GM04503 (cell line): ENCODE measurements at regions not wholly inside any gene's neighbourhood (a gene's known extent, or its start where the extent isn't known, plus 50 kb on each side); places are given as distances from the start of the nearest gene placed in this dataset.

Experiments used
- DNase-seq: peaks from one replicate; pipeline ENCODE4 v3.0.0-alpha.2; 2012; ENCODE audit warnings: low read depth

DNA sequence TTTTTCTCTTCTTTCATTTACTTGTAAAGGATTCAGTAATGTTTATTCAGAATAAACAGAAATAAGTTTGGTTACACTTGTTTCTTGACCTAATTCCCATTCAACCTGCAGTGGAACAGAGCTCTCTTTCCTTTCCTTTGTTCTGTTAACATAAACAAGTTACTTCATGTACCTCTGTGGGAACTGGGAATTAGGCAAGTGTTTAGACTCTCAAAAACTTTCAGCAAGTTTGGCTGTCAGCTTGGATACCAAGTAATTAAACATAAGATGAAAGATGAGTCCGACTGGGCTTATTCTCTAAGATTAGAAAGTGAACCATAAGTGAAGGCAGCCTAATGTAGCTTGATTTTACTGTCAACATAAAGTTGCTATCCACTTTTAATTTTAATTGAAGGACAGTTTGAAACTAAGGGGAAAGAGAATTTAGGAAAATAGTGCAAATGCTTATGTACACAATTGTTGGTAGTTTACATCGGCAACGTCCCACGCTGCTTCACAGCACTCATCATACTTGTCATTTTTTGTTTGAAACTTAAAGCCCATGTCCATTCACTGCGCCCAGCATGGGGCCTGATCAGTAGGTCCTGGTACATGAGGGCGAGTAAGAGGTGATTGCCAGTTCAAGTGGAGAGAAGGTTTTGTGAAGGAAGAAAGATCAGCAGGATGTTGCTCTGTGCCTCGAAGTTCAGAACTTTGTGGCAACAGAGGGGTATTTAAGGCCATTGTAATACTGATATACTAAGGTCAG, 113.0 kb downstream of the PLEKHG1 start:
- no peak for DNase-seq

DNA sequence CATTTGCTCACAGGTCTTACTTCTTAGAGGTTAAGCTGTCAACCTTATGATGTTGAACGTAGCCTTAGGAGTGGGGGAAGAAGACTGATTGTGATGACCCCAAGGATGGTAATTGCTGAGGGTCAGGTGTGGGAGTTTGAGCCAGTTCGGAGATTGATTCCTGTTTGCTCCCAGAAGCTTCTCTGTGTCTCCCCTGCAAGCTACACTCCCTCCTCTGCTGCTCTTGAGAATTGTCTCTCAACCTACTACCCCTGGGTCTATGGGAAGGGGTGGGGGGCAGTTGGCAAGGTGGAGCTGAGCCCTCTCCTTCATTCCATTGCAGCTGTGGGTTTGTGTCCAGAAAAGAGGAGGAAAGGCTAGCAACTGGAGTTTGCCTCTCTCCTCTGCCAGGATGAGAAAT, 113.8 kb downstream of the PLEKHG1 start:
- no peak for DNase-seq

DNA sequence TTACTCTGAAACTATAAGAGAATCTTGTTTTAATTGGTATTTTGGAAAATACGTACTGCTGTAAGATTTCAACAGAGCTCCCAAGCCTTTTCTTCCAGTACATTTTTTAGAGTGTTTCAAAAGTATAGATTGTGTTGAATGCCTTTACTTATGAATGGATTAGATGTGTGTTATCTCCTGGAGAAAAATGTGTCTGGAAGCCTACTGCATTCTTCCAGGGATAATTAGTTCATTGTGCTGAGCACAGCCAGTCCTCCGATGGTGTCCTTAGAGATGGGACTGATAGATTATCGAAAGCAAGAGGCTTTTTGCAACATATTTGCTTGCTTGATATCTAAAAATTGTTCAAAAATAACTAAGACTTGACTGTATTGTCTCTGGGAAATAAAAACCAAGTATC, 114.2 kb downstream of the PLEKHG1 start:
- no peak for DNase-seq

DNA sequence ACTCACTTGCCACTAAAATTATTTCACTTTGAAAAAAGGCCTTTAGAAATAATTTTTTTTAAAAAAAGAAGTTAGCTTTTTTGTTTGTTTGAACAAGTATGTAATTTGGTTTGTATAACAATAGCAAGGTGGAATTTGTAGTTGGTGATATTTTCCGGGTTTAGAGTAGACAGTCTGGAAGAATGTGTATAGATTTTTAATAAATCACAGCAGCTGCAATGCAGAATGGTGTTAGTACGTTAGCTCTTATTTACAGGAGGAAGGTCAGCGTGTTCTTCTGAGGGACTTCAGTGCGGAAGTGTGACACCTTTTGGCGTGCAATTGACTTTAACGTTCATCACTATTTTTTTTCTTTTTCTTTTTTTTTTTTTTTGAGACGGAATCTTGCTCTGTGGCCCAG, 115.4 kb downstream of the PLEKHG1 start:
- no peak for DNase-seq

DNA sequence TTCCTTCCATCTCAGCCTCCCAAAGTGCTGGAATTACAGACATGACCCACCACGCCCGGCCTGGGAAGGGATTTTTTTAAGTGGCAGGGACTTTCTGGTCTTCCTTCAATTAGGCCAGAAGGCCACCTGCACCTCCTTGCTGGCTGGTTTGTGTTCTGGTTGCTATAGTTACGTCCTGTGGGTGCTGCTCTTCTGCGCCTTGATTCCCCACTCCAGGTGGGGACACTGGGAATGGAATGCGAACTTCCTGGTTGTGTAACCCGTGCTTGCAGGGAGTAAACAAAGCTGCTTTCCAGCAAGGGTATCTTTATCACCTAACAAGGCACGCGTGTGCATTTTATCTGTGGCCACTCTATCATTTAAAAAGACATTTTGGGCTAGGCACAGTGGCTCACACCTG, 117.7 kb downstream of the PLEKHG1 start:
- DNase-seq, result no peak

DNA sequence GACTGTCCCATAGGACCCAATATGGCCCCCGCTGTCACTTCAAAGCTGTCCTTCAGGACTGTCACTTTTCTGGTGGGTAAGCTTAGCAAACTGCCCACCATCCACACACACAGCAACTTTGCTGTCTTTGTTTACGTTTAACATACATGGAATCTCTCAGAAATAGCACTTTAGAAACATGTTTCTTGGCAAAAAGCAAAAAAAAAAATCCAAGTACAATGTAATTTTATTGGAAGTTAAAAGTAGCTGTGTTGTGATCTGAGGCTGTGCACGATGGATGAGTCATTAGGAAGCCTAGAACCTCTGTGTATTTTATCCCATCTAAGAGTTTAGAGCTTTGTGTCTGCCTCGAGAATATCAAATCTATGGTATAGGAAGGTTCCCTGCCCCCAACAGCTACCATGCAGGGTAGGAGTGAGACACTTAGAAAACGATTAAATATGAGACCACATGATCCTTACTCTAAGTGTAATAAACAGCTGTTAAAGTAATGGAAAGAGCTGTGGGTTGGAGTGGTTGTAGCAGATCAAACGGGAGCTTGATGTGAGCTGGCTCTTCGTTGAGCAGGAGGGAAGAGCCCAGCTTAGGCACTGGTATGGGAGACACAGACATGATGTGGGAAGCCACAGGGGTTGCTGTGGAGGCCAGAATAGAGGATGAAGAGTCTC, 119.5 kb downstream of the PLEKHG1 start:
- no peak for DNase-seq

DNA sequence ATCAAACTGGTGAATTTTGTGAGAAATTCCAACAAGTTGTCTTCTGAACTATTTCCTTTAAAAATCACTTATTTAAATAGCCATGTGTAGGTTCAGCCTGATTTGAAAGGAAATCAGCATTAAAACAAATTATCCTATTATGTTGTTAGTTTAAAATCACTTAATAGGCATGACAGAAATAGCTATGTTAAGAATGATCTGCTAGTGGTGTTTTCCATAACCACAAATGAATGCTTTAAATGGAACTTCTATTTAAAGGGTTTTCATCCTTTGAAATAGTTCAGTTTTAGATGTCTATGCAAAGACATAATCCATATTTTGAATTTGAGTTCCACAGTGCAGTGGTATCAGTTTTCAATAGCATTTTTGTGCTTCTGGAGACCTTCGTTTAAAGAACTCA, 120.1 kb downstream of the PLEKHG1 start:
- no peak for DNase-seq

DNA sequence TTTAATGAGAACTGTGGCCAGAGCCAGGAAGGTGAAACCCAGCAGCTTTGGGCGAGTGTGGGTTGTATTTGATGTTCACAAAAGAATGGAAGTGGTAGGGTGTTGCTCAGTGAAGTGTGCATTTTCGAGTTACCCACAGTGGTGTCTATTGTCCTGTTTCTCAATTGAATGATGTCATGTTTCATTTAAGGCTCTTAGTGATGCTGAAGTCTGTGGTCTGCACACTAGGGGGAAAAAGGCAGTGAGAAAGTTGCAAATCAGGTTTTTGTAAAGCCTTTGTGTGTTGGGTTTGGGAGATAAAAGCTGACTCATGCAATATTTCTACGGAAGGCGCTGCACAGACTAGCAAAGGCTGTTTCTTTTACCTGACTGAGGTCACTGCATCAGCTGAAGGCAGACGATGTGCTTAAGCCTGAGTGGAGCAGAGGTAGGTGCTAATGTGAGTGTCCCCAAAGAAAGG, 121.1 kb downstream of the PLEKHG1 start:
- no peak for DNase-seq

DNA sequence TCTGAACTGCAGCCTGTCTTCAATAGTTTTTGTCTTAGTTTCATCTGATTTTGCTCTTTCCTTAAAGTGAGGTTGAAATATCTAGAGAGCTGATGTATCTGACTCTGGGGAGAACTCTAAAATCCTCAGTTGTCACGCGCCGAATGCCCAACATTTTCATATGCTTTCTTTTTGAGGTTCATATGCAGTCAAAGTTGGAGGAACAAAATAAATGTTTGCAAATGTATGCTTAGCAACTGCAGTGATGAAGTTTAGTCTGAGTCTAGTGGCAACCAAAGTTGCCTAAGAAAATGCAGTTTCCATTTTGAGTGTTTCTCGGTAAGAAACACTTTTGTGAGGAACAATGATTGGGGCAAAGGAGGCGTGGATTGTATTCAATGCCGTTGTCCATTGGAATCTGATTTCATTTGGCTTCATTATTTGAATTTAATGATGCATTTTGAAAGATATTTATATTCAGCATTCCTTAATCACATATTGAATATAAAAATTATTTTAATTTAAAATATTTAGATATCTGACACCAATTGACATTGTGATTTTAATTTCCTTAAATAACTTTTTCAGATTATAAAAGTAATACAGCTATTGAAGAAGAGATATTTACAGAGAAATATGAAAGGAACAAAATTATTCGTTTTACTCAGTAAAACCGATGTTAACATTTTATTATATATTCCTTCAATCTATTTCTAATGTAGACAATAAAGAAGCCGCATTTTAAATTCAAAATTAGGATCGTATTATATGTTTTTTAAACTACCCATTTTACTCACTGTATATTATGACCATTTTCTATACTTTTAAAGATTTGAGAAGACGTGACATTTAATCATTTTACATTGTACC, 122.0 kb downstream of the PLEKHG1 start:
- no peak for DNase-seq

DNA sequence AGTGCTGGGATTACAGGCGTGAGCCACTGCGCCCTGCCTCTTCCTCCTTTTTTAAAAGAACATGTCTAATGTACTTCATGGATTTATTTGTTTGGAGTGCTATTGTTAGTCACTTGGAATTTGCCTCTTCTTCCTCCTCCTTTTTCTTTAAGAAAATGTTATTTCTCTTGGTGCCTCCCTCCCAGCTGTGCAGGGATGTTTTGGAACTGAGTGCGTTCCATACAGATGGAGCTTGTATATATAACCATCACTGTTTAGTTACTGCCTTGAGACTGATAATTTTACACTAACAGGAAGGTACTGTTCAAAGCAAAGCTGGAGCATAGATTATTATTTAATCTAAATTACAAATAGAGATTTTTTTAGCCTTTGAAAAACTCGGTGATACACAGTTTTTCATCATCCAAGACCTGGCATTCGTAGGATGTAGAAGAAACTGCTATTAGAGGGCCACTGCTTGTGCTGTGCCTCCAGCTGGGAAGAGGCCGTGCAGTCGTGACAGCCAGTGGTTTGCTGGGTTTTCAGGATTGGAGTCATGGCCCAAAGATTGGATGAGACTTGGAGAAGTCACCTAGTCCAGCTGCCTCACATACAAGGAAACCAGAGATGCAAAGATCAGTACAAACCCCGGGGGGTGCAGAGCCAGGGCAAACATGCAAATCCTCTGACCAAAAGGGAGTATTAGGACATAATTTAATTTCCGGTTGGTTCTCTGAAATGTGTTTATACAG, 123.1 kb downstream of the PLEKHG1 start:
- no peak for DNase-seq

DNA sequence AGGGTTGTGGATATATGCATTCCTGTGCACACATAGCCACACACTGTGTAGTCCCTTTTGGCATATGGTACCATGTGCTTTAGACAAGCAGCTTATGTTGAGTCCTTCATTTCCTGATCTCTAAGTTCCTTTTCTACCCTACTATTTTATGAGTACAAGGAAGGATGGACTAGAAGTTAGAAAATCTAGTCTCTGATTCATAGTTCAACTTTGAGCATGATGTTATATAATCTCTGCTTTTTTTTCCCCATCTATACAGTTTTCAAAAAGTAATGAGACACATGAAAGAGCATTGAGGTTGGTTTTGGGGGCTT, 123.6 kb downstream of the PLEKHG1 start:
- no peak for DNase-seq

DNA sequence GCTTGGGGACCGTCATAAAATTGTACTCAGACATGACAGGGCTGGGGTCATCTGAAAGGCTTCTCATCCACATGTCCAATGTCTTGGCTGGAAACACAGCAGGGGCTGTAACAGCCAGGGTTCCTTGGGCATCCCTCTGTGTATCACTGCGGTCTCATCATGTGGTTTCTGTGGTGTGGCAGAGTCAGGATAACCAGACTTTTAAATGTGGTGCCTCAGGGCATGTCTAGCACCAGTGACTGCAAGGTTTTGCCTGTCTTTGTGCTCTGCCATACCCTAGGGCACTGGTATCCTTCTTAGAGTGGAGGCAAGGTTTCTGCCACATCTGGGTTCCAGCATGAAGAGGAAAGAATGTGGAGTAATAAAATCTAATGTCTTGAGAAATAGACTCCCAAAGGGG, 124.2 kb downstream of the PLEKHG1 start:
- DNase-seq, result no peak

DNA sequence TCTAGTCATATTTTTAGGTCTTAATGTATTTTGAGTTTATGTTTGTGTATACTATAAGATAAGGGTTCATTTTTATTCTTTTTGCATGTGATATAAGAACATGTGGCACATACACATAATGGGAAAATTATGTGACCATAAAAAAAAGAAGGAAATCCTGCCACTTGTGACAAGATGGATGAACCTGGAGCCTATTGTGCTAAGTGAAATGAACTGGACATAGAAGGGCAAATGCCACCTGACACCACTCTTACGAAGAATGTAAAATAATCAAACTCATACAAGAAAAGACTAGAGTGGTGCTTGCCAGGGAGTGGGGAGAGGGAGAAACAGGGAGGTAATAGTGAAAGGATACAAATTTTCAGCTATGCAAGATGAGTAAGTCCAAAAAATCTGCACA, 126.1 kb downstream of the PLEKHG1 start:
- DNase-seq, result no peak

DNA sequence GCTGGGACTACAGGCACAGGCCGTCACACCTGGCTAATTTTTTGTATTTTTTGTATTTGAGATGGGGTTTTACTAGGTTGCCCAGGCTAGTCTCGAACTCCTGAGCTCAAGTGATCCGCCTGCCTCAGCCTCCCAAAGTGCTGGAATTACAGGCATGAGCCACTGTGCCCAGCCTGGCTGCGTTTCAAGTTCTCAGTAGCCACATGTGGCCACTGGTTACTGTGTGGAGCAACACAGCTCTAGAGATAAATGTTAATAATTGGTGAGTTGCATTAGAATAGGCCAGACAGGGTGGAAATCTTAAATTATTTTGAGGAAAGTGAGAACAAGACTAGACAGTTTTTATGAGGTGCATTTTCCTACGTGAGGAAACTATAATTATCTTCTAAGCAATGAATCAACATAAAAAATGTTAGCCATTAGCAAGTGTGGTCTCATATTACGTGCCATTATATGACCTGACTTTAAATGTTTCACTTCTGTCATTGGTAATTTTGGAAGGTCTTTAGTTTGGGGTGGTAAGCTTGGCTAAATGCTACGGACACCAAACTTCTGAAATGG, 129.6 kb downstream of the PLEKHG1 start:
- no peak for DNase-seq

DNA sequence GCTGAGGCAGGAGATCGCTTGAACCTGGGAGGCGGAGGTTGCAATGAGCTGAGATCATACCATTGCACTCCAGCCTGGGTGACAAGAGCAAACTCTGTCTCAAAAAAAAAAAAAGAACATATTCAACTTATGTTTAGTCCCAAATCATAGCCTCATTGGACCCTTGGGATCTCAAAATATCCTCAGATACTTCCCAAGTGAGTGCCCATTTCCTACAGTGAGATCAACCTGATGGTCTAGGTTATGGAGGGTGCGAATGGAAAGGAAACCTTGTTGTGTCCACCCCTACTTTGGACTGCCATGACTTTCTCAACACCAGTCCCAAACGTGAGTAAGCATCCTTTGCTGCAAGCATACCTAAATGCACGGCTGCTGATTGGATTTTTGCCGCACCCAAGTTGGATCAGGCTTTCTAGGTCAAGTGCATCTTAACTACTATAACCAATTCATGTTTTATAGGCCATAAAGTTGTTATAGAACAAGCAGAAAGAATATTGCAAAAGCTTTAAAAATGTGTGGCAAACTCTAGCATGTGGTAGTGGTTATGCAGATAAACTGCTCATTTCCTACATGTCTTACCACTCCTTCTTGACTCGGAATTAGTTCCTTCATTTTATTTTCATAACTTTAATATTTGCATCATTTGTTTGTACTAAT, 131.2 kb downstream of the PLEKHG1 start:
- DNase-seq, result no peak

DNA sequence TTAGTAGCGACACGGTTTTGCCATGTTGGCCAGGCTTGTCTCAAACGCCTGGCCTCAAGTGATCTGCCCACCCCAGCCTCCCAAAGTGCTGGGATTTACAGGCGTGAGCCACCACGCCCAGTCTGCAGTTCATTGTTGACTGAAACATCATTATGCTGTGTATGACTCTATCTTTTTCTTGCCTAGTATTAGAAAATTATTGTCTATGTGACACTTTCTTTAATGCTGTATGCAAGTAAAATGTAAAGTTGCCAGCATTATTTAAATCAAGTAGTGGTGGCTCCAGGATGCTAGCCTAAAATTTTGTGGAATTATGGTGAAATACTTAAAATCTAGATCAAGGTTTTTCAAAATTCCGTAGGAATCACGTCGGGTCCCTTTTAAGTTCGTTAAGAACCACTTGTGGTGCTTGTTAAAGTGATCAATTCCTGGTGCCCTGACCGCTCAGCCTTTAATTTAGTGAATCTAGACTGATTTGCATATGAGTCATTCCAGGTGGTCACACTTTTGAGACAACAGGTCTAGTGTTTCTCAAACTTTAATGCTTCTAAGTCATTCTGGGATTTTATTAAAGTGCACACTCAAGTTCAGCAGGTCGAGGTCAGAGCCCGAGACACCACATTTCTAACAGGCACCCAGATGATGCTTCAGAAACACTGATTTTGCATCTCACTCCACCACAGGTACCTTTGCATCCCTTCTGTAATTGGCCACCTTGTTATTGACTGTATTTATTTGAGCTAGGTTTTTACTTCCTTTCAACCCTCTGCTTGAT, 132.6 kb upstream of the MTHFD1L start:
- DNase-seq, result no peak

DNA sequence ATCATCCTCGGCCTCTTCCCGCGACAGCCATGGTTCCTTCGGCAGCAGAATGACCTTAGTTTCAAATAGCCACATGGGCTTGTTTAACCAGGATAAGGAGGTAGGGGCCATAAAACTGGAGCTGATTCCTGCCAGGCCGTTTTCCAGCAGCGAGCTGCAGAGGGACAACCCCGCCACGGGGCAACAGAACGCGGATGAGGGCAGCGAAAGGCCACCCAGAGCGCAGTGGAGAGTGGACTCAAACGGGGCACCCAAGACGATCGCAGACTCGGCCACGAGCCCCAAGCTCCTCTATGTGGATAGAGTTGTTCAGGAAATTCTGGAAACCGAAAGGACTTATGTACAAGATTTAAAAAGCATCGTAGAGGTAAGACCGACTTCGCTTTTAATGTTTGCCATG, 131.8 kb upstream of the MTHFD1L start:
- DNase-seq, result no peak

DNA sequence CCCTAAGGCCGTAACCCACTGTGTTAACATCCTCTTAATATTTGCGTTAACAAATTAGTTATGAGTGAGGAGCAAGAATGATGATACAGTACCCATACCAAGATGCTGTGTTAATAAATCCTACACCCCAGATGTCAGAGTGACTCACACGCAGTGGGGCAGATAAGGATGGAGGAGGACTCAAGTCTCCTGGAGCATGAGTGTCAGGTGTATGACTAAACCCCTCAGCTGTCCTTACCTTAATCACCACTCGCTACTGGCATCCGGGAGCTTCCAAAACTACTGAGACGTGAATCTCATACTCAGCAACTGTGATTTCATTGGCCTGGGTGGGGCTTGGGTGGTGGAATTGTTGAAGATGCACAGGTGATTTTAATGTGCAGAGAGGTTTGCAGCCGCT, 131.3 kb upstream of the MTHFD1L start:
- no peak for DNase-seq

DNA sequence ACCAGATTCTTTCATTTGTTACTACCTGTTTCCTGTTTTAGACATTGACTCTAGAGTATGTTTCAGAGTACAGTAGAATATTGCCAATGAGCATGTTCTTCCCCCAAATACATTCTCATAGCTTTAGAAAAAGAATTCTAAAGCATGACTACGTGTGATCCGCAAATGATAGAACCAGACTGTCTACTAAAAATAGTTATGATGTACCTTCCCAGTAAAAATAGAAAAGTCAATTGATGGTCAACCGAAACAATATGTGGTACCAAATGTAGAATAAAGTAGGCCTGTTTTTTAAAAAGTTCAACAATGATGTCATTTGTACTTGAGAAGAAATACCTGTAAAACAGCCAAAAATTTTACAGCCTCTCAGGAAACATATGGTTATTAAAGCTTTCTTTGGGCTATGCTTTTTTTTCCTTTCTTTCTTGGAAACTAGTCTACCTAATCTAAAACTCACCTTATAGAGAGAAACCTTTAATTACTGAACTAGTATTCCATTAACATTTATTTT, 130.1 kb upstream of the MTHFD1L start:
- DNase-seq, result no peak

DNA sequence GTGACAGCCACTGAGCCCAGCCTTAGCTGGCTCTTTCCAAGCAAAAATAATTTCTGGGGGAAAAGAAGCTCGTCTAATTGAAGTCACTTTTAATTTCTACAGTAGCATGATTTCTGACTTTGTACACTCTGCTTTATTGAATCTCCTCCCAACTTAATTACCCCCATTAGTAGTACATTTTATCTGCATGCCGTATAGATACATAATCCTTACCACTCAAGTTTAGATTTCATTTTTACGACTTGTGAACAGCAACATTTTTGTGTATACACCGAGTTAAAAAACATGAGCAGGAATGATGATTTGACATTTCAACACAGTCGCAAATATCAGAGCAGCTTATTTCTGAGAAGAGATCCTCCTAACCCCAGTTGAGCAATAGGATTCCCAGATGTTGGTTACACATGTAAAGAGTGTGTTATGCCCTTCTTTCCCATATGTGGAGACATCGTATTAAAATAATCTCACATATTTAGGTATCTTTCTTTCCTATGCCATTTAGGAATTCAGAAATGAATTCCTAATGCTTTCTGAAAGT, 127.3 kb upstream of the MTHFD1L start:
- DNase-seq, result no peak
